Epithelial cell of proximal tubule (primary cell): ENCODE measurements at regions not wholly inside any gene's neighbourhood (a gene's known extent, or its start where the extent isn't known, plus 50 kb on each side); places are given as distances from the start of the nearest gene placed in this dataset.

Experiments
- DNase-seq: peaks from one replicate; pipeline ENCODE4 v3.0.0-alpha.2; 2011; ENCODE audit warnings: low read depth
- H3K4me3 ChIP-seq: 2 replicates; pipeline ENCODE4 v1.5.1; 2011; ENCODE audit warnings: low read depth, mild to moderate bottlenecking, low read length
- CTCF ChIP-seq: conservative IDR thresholded peaks from 2 replicates; pipeline ENCODE4 v1.5.1; 2012; ENCODE audit warnings: low read depth, mild to moderate bottlenecking, low read length

- no peak for TF ChIP-seq CTCF
- peak; percentile 72 for DNase-seq
- no peak overlapping the region for H3K4me3 ChIP-seq
These were observed 72.9 kb upstream of the CAV2 start for GRCh38 chr7:116426428-116427156.

GRCh38 chr7:116429986-116430619 lies 69.4 kb upstream of the CAV2 start:
- no peak for TF ChIP-seq CTCF
- no peak for DNase-seq
- no peak overlapping the region for H3K4me3 ChIP-seq

GRCh38 chr7:116431787-116432526 lies 67.6 kb upstream of the CAV2 start:
- DNase-seq: no peak
- TF ChIP-seq CTCF: no peak
- no peak overlapping the region for H3K4me3 ChIP-seq

GRCh38 chr7:116432527-116432916 lies 67.0 kb upstream of the CAV2 start:
- no peak for TF ChIP-seq CTCF
- no peak for DNase-seq

GRCh38 chr7:116433246-116433645 lies 66.3 kb upstream of the CAV2 start:
- H3K4me3 ChIP-seq: no peak overlapping the region
- no peak for DNase-seq
- TF ChIP-seq CTCF: no peak

More at GRCh38 chr7:116432527-116432916, 67.0 kb upstream of the CAV2 start:
- H3K4me3 ChIP-seq: no peak overlapping the region

- H3K4me3 ChIP-seq: no peak overlapping the region
- no peak for DNase-seq
- no peak for TF ChIP-seq CTCF
These were observed 64.7 kb upstream of the CAV2 start for GRCh38 chr7:116434820-116435341.
